Mesenteric fat pad (tissue), 1 donor: ENCODE measurements at regions not wholly inside any gene's neighbourhood (a gene's known extent, or its start where the extent isn't known, plus 50 kb on each side); places are given as distances from the start of the nearest gene placed in this dataset.

Experiments
- DNase-seq: peaks from one replicate; pipeline ENCODE4 v3.0.0-alpha.2; 2020; ENCODE audit warnings: low spot score
- donor health status: DM: yes; HTN: yes; CAD: no.

DNA sequence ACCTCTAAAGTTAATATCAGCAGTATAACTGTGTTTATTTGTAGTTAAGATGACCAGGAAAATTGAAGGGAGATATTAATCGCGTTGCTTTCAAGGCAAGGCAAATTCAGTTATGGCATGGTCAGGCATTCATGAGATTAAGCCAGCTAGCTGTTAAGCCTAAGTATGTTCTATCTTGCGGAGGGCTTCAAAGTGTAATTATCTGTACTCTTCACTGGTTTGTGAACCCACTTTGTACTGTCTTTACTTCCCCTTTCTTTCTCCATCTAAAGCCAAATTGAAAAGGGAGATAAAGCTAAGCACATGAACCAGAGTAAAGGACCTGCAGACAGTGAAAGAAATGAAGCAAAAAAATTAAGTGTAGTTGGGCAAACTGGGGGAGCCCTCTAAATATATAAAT is 483.1 kb upstream of the NRP1 start:
- DNase-seq, result no peak

DNA sequence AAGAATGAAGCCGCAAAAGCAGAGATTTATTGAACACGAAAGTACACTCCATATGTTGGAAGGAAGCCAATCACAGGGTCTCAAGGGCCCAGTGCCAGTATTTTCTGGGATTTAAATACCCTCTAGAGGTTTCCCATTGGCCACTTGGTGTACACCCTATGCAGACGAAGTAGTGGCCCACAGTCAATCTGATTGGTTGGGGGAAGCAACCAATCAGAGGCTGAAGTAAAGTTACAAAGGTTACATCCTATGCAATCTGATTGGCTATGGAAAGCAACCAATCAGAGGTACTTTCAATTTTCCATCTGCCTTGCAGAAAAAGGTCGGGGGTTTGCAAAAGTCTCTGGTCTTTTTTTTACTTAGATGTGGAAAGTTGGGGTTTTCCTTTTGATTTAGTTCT is 481.3 kb upstream of the NRP1 start:
- DNase-seq, result no peak

DNA sequence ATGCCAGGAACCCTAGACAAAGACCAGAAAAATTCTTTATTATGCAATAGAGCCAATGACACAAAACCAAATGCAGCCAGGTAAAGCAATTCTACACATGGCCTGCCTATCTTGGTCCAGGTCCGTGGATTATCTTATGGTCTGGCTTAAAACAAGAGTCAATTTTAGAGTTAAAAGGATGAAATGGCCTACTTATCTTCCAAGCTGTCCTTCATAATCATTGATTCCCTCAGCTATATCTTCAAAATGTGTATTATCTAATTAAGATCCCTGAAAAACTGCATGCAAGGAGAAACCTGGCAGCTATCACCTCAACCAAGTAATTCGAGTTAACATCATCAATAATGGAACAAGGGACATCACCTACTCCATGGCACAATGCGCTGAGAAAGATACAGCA is 479.4 kb upstream of the NRP1 start:
- no peak for DNase-seq

DNA sequence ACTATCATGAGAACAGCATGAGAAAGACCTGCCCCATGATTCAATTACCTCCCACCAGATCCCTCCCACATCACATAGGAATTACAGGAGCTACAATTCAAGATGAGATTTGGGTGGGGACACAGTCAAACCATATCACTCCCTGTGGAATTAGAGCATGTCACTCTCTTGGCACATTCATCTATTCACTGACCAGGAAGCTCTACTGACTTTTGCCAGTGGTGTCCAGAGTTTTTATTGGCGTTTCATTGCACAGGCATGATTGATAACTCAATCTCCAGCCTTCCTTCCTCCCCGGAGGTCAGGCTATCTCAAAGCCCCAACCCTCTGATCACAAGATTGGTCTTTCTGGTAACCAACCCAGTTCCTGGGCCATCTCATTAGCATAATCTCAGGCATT is 478.9 kb upstream of the NRP1 start:
- DNase-seq, result no peak

DNA sequence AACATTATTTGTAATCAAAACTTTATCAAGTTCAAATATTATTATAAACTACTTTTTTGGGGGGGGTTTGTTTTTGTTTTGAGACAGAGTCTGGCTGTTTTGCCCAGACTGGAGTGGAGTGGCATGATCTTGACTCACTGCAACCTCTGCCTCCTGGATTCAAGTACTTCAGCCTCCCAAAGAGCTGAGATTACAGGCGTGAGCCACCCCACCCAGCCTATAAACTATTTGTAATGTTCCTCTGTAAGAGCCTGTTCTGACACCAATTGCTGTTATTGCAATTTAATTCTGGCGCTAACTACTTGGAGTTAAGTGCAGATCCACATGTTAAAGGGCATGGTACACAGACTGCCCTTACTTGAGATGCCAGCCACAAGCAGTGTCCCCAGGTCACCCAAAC is 478.1 kb upstream of the NRP1 start:
- DNase-seq, result no peak

DNA sequence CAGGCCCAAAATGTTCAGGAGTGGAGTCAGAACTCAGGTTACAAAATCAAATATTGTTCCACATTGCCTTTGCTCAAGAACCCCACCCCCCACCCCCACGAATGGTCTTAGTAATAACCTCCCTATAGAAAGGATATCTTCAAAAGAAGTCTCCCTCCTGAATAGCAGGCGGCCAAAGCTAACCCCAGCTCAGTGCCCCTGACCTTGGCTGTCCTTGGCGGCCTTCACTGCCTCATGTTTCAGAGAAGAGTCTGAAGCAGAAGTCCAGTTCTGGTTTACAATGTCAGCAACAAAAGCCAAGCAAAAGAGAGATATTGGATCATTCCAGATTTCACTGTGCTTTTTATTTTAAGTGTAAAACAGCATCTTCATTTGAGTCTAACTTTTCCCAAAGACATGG is 476.5 kb upstream of the NRP1 start:
- DNase-seq, result no peak

DNA sequence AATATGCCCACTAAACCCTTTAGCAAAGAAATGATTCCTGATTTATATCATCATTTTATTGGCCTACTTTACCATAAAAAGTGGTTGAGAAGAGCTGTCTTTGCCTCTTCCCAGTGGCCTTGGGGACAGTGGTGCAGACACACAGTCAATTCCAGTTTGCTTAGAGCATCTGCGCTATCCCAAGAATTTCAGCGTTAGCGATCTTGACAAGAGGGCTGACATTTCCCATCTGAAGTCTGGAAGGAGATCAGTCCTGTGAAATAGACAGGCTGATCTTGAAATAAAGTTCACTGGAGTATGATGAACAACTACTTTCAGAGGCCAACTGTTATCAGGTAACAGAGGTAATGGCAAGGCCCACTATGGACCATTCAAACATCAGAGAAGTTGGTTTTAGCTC is 475.3 kb upstream of the NRP1 start:
- no peak for DNase-seq

DNA sequence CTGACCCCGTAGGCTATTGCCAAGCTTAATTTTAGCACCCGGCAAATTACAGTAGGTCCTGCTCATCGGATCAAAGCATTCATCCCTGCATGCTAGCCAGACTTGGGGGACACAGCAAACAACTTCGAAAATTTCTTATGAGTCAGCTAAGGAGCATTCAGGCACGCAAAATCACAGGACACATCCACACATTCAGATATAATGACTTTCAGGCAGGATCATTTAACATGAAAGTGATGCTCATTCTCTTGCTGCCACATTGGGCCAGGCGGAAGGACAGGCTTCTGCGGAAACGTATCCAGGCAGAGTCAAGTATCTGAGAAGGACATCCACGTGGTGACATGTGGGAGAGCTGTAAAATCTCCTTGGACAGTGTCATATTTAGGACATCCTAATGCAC is 474.0 kb upstream of the NRP1 start:
- DNase-seq, result no peak

DNA sequence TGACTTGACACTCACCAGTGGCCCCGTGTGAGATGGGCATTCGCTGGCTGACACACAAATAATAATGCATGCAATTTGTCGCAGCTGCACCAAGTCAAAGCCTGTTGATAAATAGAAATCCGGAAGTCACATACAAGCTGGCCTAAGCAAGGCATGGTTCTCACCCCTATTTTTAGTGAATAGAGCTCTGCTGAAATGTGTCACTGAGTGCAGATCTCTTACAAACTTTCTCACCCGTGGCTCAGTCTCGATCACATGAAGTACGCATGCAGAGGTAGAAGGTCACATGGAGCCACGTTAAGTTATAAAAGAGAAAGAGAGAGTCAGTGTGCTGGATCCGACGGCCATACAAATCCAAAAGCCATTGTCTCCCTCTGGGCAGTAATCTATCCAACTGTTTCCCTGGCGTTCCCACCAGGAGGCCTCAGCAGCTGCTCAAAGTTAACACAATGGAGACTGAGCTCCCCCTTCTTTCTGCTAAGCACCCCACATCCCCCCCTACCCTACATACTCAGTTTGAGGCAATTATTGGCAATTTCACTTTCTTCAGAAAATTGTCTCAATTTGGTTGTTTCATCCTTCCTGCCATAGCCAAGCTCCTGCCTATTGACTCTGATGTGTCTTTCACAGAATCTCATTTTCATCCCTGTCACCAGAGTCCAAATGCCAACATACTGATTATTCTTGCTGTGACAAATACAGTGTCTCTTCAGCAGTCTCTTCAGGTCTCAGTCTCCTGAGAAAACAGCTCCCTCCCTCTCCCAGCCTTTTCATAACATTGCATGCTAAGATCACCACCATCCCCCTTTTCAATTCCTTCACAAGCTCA is 473.3 kb upstream of the NRP1 start:
- DNase-seq, result no peak

DNA sequence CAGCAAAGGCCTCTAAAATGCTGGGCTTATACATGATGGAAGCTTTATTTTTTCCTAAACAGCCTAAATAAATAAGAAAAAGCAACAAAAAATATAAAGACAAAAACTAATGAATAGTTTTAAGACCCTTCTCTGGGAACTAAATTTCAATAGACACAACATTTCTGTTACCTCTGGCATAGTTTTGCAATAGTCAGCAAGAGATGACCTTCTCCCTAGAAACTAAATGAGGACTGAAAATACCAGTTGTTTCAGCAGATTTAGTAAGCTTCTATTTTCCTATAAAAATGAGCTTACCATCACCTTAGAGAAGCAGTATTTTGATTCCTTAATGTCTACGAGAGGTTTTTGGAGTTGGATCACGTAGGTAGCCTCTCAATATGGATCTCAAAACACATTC is 471.4 kb upstream of the NRP1 start:
- no peak for DNase-seq

DNA sequence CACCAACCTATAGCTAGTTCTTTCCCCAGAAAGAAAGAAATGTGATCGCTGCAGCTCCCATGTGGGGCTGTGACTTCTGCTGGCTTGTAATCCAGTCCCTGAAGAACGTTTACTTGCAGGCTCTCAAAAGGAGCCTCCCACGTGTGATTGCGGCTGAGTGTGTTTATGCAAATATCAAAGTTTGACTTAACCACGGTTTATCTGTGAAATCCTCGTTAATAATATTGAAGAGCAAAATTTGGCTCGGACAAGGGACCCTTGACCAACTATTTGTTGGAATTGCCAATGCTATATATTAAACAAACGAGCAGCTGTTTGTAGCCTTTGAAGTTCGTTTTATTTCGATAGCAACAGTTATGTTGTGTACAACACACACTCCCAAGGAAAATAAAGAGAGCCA is 470.1 kb upstream of the NRP1 start:
- DNase-seq, result no peak

DNA sequence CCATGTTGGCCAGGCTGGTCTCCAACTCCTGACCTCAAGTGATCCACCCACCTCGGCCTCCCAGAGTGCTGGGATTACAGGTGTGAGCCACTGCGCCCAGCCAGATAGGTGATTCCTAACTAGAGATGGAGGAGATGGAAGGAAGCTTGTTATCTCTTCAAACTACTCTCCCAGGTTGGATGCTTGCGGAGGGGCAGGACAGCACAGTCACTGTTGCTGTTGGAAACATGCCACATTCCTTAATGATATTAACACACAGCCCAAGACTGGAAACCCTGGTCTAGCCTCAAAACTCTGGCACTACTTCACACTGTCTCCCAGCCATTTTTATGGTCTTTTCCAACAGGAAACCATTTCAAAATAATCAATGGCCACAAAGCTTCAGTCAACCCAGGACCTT is 468.8 kb upstream of the NRP1 start:
- DNase-seq, result no peak

DNA sequence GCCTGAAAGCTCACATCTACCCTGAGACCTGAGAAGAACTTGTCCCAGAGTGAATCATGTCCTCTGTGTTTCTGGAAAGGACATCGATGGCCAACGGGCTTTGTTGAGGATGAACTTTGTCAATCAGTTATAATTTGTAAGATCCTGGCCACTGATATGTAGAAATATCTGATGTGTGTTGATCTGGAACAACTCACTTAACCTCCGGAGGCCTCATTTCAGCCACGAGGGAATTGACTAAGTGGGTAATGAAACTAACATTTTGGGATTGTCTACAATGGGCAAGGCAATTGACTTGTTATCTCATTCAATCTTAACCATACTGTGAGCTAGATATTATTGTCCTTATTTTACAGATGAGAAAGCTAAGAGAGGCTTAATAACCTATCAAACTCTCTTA is 468.1 kb upstream of the NRP1 start:
- DNase-seq, result no peak

DNA sequence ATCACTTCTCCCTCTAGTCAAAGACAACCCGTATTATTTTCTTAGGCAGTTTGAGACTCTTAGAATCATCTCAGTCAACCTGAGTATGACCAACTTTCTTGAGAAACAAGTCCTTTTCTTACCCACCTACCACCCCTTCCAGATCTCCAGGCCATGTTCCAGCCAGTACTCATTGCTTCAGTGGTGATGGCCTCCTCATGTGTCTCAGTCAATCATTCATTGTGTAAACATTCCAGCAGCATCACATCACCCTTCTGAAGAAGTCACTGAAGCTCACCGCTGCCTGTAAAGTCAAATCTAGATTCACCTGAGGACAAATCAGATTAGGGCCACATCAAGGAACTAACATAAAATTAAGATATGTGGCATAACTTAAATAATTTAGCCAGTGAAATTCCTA is 467.2 kb upstream of the NRP1 start:
- no peak for DNase-seq

DNA sequence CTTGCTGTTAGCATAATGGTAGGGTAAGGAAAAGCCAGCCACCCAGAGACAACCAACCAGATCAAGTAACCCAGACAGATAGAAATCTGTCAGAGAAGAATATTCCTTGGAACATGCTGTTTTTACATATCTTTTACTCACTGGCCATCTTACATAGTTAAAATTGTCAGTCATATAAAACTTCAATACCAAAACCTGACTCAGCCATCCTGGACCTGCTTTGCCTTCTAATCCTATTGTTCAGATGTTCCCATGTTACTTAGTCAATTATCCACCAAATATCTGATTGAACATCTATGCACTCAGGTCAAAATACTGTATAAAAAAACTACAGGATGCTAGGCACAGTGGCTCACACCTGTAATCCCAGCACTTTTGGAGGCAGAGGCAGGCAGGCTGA is 466.5 kb upstream of the NRP1 start:
- DNase-seq, result no peak

DNA sequence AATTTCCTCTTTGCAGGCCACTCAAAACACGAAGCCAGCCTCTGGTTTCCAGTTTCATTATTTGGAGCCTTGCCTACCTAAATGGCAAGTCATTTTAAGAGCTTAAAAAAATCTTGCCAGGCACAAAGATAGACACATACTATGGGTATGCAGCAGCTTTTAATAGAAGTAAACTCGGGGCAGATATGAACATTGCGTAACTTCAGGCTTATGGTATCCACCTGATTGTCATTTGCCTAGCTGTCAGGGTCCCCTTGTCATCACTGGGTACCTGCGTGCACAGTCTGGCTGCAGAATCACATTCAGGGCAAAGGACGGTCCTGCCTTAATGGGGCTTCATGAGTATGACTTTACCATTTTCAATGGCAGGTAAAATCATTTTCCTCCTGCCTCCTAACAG is 466.1 kb upstream of the NRP1 start:
- DNase-seq, result no peak

DNA sequence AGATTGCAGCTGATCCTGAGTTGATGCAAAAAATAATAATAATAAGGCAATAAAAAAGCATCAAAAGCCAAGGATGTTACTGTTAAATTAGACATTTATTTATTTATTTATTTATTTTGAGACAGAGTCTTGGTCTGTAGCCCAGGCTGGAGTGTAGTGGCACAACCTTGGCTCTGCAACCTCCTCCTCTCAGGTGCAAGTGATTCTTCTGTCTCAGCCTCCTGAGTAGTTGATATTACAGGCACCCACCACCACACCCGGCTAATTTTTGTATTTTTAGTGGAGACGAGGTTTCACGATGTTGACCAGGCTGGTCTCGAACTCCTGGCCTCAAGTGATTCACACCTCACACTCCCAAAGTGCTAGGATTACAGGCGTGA is 465.5 kb upstream of the NRP1 start:
- no peak for DNase-seq

DNA sequence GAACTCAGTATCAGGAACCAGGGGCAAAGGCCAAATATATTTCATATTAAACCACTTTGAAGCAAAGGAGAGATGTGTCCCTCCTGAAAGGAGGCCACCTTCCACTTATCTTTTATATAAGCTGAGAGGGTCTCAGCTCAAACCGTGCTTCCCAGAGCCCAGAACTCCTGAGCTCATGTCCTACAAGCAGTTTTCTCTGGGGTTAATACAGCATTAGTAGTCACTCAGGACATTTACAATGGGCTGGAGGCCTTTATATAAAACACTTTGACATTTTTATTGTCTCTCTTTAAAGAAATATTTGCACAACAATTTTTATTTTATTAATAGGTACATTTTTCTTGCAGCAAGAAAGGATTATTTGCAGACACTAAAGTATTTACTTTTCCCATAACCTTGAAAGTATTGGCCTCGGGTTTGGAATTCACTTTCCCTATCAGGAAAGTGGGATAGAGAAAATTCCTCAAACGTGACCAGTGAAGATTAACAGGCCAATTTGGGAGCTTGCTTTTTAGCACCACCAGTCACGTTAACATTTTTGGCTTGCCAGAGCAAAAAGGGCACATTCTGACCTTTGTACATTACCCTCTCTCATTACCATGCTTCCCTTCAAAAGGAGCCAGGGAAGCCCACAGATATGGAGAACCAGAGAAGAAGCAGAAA is 464.9 kb upstream of the NRP1 start:
- no peak for DNase-seq

DNA sequence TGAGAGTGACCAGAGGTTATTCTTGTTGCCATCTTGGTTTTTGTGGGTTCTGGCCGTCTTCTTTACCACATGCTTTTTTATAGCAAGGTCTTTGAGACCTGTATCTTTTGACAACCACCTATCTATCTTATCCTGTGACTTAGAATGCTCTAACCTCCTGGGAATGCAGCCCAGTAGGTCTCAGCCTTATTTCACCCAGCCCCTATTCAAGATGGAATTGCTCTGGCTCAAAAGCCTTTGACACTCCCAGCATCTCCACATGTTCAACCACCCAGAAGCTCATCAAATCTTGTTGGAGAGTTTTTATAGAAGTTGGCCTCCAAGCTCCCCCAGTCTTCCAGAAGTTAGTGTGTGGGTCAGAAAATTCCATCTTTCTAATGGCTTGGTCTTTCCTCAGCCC is 464.3 kb upstream of the NRP1 start:
- DNase-seq, result no peak

DNA sequence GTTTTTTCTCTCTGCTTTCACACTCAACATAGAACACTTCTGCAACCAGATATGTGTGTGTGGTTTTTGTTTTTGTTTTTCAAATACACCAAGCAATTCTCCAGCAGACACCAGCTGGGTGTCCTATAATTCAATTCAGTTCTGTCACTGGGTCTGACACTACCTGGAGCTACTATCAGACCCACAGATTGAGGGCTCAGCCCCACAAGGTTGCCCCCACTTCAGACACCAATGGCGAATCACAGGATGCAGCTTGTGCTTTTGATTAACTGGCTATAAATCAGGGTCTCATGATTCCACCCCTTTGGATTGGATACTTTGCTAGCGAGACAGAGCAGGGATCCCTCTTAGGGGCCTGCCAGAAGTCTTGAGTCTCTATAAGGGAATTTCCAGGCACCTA is 462.2 kb upstream of the NRP1 start:
- DNase-seq, result no peak

DNA sequence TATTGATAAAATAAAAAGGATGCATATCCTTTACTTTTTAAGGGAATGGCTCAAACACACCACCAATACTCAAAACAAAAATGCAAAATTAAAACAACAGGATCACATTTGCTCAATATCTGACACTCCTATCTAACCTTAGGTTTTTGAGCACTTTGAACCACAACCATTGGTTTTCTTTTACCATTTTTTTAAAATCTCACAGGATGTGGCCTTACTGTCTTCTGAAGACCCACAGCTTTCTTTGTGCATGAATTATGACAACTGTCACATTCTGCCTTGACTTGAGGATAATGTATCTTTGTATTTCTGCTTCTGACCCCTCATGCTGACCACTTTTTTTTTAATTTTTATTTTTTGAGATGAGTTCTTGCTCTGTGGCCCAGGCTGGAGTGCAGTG is 461.1 kb upstream of the NRP1 start:
- DNase-seq, result no peak

DNA sequence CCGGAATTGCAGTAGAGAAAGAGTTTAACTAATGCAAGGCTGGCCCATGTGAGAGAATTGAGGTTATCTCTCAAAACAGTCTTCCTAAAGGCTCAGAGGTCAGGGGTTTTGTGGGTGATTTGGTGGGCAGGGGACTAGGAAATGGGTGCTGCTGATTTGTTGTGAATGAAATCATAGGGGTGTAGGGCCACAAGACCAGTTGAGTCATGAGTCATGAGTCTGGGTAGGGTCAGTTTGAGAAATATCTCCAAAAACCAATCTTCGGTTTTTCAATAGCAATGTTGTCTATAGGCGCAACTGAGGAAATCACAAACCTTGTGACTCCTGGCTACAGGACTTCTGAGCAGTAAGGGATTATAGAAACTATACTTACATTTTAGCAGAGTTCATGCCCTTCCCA is 460.0 kb upstream of the NRP1 start:
- no peak for DNase-seq

DNA sequence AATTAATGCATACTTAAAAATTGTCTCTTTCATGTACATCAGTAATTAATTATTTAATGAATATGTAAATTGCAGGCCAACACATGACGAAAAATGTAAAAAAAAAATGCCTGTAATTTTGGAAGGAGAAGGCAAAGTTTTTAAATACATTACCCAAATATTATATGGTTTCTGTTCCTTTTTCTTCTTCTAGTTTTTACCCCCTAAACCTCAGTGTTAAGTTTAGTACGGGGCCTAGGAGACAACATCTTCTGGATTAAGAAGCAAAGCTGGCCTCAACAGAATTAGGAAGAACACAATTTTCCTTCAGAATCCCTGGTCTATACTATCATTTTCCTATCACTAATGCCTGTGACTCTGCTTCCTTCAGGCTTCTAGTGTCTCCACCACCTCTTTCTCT is 459.3 kb upstream of the NRP1 start:
- no peak for DNase-seq
